ENCODE measurements at regions not wholly inside any gene's neighbourhood (a gene's known extent, or its start where the extent isn't known, plus 50 kb on each side); places are given as distances from the start of the nearest gene placed in this dataset.

DNA sequence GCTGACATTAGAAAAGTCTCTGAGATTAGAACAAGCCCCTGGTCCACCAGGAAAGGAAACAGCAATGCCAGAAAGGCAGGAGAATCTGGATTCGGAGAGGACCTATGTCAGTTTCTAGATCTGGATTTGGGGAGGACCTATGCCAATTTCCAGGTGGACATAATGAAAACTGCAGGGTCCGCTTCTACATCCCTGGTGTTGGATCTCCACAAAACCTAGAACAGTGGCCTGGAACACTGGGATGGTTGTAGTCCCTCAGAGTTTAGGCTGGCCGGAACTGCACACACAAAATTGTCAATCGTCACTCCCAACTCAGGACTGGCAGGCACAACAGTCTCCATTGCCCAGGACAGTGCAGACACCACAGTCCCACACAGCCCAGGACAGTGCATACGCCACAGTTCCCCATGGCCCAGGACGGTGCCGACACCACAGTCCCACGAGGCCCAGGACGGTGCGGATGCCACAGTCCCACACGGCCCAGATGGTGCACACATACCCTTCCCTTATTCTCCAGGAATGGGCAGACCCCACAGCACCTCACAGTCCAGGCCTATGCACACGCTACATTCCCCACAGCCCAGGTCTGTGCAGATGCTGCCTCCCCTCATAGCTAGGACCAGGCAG is 341.7 kb downstream of the UQCRFS1 start:
- TF ChIP-seq, protein P1, sequence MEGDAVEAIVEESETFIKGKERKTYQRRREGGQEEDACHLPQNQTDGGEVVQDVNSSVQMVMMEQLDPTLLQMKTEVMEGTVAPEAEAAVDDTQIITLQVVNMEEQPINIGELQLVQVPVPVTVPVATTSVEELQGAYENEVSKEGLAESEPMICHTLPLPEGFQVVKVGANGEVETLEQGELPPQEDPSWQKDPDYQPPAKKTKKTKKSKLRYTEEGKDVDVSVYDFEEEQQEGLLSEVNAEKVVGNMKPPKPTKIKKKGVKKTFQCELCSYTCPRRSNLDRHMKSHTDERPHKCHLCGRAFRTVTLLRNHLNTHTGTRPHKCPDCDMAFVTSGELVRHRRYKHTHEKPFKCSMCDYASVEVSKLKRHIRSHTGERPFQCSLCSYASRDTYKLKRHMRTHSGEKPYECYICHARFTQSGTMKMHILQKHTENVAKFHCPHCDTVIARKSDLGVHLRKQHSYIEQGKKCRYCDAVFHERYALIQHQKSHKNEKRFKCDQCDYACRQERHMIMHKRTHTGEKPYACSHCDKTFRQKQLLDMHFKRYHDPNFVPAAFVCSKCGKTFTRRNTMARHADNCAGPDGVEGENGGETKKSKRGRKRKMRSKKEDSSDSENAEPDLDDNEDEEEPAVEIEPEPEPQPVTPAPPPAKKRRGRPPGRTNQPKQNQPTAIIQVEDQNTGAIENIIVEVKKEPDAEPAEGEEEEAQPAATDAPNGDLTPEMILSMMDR (IDR thresholded peaks at IDR 0.05) = no peak
- DNase-seq (ENCODE audit: low spot score in 2 of 2) = no peak
- Histone ChIP-seq H3K27me3 (no peaks in the 10 kb centered on the region), H3K4me3 (no peak overlapping the region), H3K27ac (no peak overlapping the region), H3K9me3 (no peaks in the 10 kb centered on the region), H3K36me3 (no peaks in the 10 kb centered on the region), H3K4me1 (no peaks in the 10 kb centered on the region)
- intact Hi-C loops (cut with DNase I) = no loop called here

- no peak overlapping the region for H3K27ac ChIP-seq
- no peaks in the 10 kb centered on the region for H3K9me3 ChIP-seq
- intact Hi-C loops (cut with DNase I) = no loop called here
- TF ChIP-seq, protein P1 (IDR thresholded peaks at IDR 0.05) = no peak
- H3K4me3 ChIP-seq = no peak overlapping the region
- no peaks in the 10 kb centered on the region for H3K36me3 ChIP-seq
- no peaks in the 10 kb centered on the region for H3K4me1 ChIP-seq
- DNase-seq (ENCODE audit: low spot score in 2 of 2) = no peak
- no peaks in the 10 kb centered on the region for H3K27me3 ChIP-seq
Observed at GRCh38 chr19:28869459-28869858, 343.5 kb downstream of the UQCRFS1 start.

DNA sequence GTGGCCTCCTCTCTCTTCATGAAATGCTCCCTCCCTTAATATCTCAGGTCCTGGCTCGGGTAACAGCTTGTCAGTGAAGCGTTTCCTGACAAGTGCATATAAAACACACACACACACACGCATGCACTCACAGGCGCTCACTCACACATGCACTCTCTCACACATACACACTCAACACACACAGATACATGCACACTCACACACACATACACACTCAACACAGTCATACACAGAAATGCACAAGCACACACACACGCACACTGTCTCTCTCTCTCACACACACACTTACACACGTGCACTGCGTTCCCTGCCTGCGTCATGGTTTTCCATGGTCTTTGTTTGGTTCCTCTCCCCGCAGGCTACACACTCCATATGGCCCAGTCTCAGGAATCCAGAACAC is 344.1 kb downstream of the UQCRFS1 start:
- Histone ChIP-seq H3K27me3 (no peaks in the 10 kb centered on the region), H3K27ac (no peak overlapping the region), H3K4me3 (no peak overlapping the region), H3K9me3 (no peaks in the 10 kb centered on the region), H3K36me3 (no peaks in the 10 kb centered on the region), H3K4me1 (no peaks in the 10 kb centered on the region)
- TF ChIP-seq, protein P1 (IDR thresholded peaks at IDR 0.05) = no peak
- DNase-seq (ENCODE audit: low spot score in 2 of 2) = no peak
- intact Hi-C loops (cut with DNase I) = no loop called here

- no peak overlapping the region for H3K27ac ChIP-seq
- no peak overlapping the region for H3K4me3 ChIP-seq
- TF ChIP-seq, protein P1 (IDR thresholded peaks at IDR 0.05) = no peak
- no peaks in the 10 kb centered on the region for H3K36me3 ChIP-seq
- H3K4me1 ChIP-seq = no peaks in the 10 kb centered on the region
- no peaks in the 10 kb centered on the region for H3K27me3 ChIP-seq
- H3K9me3 ChIP-seq = no peaks in the 10 kb centered on the region
- DNase-seq (ENCODE audit: low spot score in 2 of 2) = no peak
- intact Hi-C loops (cut with DNase I) = no loop called here
Observed at GRCh38 chr19:28867978-28868377, 345.0 kb downstream of the UQCRFS1 start.

- TF ChIP-seq, protein P1 (IDR thresholded peaks at IDR 0.05) = no peak
- Histone ChIP-seq H3K27me3 (no peaks in the 10 kb centered on the region), H3K36me3 (no peaks in the 10 kb centered on the region), H3K9me3 (no peaks in the 10 kb centered on the region), H3K4me1 (no peaks in the 10 kb centered on the region), H3K4me3 (no peak overlapping the region), H3K27ac (no peak overlapping the region)
- no peak for DNase-seq (ENCODE audit: low spot score in 2 of 2)
- intact Hi-C loops (cut with DNase I) = no loop called here
Observed at GRCh38 chr19:28864577-28865042, 348.3 kb downstream of the UQCRFS1 start.
